Loucy (cell line): ENCODE measurements at regions not wholly inside any gene's neighbourhood (a gene's known extent, or its start where the extent isn't known, plus 50 kb on each side); places are given as distances from the start of the nearest gene placed in this dataset.

ENCODE experiments used
- EZH2phosphoT487 ChIP-seq: fragments of 200-600 bp; IDR thresholded peaks from 2 replicates; pipeline ENCODE4 v1.6.1; 2018; ENCODE audit warnings: antibody characterized with exemption, mild to moderate bottlenecking, moderate library complexity, borderline replicate concordance
- TF ChIP-seq, protein P1 (sequence below): fragments of 200-600 bp; sonication (generic); conservative IDR thresholded peaks from 2 replicates; pipeline ENCODE4 v1.5.1; 2014; ENCODE audit warnings: mild to moderate bottlenecking, antibody characterized with exemption, low read length

- TF ChIP-seq, protein P1, sequence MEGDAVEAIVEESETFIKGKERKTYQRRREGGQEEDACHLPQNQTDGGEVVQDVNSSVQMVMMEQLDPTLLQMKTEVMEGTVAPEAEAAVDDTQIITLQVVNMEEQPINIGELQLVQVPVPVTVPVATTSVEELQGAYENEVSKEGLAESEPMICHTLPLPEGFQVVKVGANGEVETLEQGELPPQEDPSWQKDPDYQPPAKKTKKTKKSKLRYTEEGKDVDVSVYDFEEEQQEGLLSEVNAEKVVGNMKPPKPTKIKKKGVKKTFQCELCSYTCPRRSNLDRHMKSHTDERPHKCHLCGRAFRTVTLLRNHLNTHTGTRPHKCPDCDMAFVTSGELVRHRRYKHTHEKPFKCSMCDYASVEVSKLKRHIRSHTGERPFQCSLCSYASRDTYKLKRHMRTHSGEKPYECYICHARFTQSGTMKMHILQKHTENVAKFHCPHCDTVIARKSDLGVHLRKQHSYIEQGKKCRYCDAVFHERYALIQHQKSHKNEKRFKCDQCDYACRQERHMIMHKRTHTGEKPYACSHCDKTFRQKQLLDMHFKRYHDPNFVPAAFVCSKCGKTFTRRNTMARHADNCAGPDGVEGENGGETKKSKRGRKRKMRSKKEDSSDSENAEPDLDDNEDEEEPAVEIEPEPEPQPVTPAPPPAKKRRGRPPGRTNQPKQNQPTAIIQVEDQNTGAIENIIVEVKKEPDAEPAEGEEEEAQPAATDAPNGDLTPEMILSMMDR: no peak
- no peak for TF ChIP-seq EZH2phosphoT487
Measured at GRCh38 chr13:83024955-83025594, 857.2 kb downstream of the SLITRK1 start.
